HL-60 (cell line): ENCODE measurements at regions not wholly inside any gene's neighbourhood (a gene's known extent, or its start where the extent isn't known, plus 50 kb on each side); places are given as distances from the start of the nearest gene placed in this dataset.

ENCODE experiments used
- CTCF ChIP-seq: IDR thresholded peaks from one replicate; pipeline ENCODE4 v1.5.1; 2011; ENCODE audit warnings: low read length, control low read depth, inconsistent platforms; ENCODE audit not compliant: insufficient read depth
- GABPA ChIP-seq: IDR thresholded peaks from 2 replicates; pipeline ENCODE4 v1.6.1; 2012; ENCODE audit warnings: low read depth
- POLR2AphosphoS5 ChIP-seq: IDR thresholded peaks from 2 replicates; pipeline ENCODE4 v1.6.1; 2012; ENCODE audit warnings: low read depth
- TF ChIP-seq, protein P1 (sequence below): IDR thresholded peaks from 2 replicates; pipeline ENCODE4 v1.6.1; 2012; ENCODE audit warnings: low read depth; ENCODE audit not compliant: insufficient replicate concordance

DNA sequence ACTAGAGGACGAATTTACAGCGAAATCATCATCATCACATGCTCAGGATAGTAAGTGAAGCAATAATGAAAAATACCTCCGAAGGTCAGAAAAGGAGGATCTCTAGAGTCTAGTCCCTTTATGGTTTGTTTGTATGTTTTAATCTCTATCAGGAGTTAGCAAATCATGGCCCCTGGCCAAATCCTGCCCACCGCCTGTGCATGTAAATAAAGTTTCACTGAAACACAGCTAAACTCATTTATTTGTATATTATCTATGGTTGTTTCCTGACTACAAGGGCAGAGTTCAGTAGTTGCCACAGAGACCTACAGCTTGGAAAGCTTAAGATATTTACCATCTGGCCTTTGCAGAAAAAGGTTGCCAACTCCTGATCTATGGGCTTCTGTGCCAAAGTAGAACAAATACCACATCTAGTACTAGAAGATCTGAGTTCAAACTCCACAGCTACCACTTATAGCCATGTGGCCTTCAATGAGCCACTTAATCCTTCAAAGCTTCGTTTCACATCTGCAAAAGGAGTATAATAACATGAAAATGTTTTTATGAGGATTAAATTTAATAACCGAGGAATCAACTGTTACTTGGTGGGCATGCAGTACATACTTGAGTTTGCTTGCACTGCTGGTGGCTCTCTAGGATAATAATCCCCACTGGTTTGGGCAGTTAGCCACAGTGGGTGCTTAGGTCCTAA, 94.0 kb upstream of the KIF26B start:
- TF ChIP-seq, protein P1, sequence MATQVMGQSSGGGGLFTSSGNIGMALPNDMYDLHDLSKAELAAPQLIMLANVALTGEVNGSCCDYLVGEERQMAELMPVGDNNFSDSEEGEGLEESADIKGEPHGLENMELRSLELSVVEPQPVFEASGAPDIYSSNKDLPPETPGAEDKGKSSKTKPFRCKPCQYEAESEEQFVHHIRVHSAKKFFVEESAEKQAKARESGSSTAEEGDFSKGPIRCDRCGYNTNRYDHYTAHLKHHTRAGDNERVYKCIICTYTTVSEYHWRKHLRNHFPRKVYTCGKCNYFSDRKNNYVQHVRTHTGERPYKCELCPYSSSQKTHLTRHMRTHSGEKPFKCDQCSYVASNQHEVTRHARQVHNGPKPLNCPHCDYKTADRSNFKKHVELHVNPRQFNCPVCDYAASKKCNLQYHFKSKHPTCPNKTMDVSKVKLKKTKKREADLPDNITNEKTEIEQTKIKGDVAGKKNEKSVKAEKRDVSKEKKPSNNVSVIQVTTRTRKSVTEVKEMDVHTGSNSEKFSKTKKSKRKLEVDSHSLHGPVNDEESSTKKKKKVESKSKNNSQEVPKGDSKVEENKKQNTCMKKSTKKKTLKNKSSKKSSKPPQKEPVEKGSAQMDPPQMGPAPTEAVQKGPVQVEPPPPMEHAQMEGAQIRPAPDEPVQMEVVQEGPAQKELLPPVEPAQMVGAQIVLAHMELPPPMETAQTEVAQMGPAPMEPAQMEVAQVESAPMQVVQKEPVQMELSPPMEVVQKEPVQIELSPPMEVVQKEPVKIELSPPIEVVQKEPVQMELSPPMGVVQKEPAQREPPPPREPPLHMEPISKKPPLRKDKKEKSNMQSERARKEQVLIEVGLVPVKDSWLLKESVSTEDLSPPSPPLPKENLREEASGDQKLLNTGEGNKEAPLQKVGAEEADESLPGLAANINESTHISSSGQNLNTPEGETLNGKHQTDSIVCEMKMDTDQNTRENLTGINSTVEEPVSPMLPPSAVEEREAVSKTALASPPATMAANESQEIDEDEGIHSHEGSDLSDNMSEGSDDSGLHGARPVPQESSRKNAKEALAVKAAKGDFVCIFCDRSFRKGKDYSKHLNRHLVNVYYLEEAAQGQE, result no peak
- no peak for TF ChIP-seq CTCF
- TF ChIP-seq GABPA, result no peak
- no peak for TF ChIP-seq POLR2AphosphoS5
